Posterior vena cava (tissue), 2 donors: ENCODE measurements at regions not wholly inside any gene's neighbourhood (a gene's known extent, or its start where the extent isn't known, plus 50 kb on each side); places are given as distances from the start of the nearest gene placed in this dataset.

ENCODE experiments used
- DNase-seq: peaks from one replicate; pipeline ENCODE4 v3.0.0-alpha.2; 2020; ENCODE audit warnings: low spot score
- intact Hi-C, 2 donors: fragments of 100-400 bp; cut with DNase I; formaldehyde crosslinking; loops; one replicate each; pipeline versions ENCODE4 v1.14.1 to v1.14.2; 2022 to 2023
- donor health status: DM: yes; HTN: yes; CAD: no.
- donor health status: DM: yes; HTN: yes; CAD: no.

DNA sequence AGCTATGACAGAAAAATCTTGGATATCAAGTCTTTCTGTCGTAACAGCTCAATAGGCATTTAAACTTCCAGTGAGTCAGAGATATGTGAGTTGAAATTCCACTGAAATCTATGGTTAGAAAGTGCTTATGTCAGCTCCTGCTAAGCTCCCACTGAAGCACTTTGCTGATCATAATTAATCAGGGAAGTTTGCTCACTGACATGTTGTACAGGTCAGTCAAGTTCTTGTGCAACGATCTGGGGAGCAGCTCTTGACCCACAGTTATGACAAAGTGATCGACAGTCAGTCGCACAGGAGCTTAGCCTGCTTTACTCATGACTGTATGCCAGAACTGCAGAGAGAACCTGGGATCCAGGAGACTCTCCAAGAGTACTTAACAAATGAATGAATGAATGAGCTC lies 453.5 kb downstream of the SOX2 start:
- no peak for DNase-seq

DNA sequence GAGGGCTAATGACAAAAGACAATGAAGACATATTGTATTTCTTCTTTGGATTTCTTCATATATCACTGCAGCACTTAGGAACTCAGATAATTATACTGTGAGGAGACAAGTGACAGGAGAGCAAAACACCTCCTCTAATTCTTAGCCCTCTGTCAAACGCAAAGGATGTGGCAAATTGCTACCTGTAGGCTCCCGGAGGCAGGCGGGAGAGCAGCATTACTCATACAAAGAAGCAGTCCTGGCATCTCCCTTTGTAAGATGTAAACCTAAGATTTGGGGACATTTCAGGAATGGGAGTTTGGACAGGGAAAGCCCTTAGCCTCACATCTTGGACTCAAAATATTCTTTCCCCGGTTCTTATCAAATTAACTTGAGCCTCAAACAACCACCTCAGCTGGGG lies 460.8 kb downstream of the SOX2 start:
- DNase-seq: no peak
- intact Hi-C loops: no loop called here

More for the DNA sequence above, 453.5 kb downstream of the SOX2 start:
- intact Hi-C loops: no loop called here

DNA sequence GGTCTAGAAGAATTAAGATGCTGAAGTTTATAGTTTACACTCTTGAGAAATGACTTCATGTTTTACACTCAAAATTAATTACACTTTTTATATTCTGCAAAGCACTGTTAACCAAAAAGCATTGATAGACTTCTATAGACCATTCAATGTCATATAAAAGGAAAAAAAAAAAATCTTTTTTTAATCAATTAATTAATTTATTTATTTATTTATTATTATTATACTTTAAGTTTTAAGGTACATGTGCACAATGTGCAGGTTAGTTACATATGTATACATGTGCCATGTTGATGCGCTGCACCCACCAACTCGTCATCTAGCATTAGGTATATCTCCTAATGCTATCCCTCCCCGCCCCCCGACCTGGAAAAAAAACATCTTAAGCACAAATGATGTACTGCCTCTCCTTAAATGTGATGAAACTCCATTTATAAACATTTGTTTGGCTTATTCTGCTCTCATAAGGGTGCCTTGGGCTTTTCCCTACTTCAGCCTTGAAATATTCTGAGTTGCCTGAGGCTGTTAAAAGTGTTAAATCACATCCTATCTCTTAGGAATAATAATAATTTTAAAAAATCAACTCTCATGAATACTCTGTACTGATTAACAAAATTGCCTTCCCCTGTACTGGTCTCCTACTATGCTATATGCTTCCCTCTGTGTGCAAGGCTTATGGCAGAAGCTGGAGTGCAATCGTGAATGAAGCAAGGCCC lies 466.9 kb downstream of the SOX2 start:
- DNase-seq: no peak
- intact Hi-C loops: loop anchor here in 1 of 2 donors (5.0 kb wide), 1 partner anchor 264 kb away; no protein-coding TSS in a partner anchor

DNA sequence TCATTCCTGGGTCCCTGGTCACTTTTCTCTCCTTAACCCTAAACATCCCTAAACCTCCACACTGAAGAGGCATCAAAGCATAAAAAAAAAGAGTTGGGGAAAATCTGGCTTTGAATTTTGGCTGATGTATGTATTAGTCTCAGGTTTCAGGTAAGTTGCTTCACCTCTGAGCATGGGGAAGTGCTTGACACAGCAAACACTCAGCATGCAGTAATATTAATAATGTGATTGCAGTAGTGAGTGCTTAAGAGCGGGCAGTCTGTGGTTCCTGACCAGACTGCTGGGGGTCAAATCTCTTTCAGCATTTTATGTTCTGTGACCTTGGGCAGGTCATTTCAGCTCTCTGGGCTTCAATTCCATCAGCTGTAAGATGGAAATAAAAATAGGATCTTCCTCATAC lies 467.9 kb downstream of the SOX2 start:
- DNase-seq: no peak
- intact Hi-C loops: loop anchor here in 1 of 2 donors (5.0 kb wide), 1 partner anchor 263 kb away; no protein-coding TSS in a partner anchor

GRCh38 chr3:182180654-182181385 lies 469.1 kb downstream of the SOX2 start:
- intact Hi-C loops: no loop called here
- no peak for DNase-seq

GRCh38 chr3:182182531-182182968 lies 470.8 kb downstream of the SOX2 start:
- no peak for DNase-seq
- intact Hi-C loops: no loop called here

DNA sequence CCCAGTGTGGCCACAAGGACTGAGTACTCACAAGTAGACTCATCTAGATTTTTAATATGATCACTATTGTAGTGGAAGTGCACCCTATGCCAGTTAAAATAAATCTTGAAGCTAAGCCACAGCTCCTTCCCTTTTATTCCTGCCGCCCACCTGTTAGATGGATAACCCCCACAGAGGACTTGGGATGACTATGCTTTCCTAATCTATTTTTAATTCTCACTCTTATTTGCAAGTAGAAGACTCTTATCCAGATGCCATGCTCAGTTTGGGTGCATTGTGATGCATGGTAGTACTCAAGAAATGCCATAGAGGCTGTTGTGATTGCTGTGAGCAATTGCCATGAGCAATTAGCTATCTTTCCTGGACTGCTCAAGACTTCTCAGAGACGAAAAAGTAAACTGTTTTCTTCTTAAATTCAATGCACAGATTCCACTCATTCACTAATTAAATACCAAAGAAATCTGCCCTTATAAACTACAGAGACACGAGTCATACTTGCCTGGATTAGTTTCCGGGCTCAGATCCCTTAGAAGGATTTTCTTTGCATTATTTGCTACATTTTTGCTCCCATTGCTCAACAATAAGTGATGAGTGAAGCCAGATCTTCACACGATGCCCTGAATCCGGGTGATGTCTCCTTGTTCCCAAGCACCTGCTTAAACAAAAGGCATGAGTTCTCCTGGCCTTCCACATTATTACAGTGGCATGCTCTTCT lies 472.1 kb downstream of the SOX2 start:
- intact Hi-C loops: no loop called here
- DNase-seq: no peak

GRCh38 chr3:182185313-182185712 lies 473.6 kb downstream of the SOX2 start:
- intact Hi-C loops: no loop called here

GRCh38 chr3:182190056-182190455 lies 478.3 kb downstream of the SOX2 start:
- DNase-seq: no peak
- intact Hi-C loops: no loop called here

More at GRCh38 chr3:182185313-182185712, 473.6 kb downstream of the SOX2 start:
- no peak for DNase-seq

DNA sequence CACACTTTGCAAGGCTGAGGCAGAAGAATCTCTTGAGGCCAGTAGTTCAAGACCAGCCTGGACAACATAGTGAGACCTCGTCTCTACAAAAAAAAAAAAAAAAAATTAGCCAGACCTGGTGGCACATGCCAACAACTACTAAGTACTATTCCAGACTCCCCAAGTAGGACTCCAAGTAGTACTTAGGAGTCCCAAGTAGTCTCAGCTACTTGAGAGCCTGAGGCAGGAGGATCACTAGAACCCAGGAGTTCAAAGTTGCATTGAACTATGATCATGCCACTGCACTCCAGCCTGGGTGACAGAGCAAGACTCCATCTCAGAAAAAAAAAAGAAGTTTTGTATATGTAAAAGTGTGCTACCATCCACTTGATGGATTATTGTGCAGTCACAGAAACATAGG lies 486.6 kb downstream of the SOX2 start:
- intact Hi-C loops: no loop called here

DNA sequence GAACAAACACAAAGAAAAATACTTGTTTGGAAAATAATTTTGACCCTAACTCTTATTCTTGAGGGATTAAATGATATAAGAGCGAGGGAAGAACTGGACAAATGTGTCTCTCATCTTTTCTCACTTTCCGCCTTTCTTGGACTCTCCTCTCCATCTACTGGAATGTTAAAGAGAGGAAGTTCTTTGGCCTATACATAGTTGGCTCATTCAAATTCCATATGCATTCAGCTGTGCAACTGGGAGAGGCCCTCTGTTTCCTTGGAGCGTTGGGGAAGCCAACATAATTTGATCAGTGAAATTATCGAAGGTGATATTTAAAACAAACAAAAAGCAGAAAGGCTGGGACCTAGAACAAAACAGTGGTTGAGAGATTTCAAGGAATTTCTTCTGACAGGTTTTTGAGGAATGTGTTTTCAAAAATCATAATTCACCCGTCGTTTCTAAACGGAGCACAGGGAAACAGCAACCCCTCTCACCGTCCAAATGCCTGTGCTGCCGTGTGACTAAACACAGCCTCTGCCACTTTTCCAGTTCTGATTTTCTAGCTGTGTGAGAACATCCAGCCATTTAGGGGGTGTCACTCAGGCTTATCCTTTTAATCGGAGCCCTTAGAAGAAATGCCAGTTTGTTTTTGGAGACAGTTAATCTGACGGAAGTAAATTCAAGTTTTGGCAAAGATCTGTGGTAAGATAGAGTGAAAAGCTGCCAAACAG lies 489.9 kb downstream of the SOX2 start:
- DNase-seq: no peak
- intact Hi-C loops: no loop called here

More for the DNA sequence above, 486.6 kb downstream of the SOX2 start:
- no peak for DNase-seq

GRCh38 chr3:182212479-182213076 lies 500.9 kb downstream of the SOX2 start:
- DNase-seq: no peak
- intact Hi-C loops: no loop called here

- no peak for DNase-seq
- intact Hi-C loops: no loop called here
Measured at GRCh38 chr3:182214416-182214815, 502.7 kb downstream of the SOX2 start.

DNA sequence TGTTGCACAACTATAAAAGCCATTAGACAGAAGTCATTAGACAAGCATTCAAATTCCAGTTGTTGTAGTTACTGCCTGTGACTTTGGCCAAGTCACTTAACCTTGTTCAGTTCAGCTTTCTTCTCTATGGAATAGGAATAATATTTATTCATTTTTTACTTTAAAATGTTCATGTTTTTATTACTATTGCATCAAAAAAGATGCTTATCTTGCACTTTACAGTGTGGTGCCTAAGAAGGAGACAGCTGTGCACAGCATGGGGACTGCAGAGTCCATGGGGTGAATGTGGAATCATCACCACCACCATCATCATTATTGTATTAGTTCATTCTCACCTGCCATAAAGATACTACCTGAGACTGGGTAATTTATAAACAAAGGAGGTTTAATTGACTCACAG lies 504.2 kb downstream of the SOX2 start:
- intact Hi-C loops: no loop called here
- no peak for DNase-seq

- DNase-seq: no peak
- intact Hi-C loops: no loop called here
Measured at GRCh38 chr3:182216311-182216970, 504.7 kb downstream of the SOX2 start.

DNA sequence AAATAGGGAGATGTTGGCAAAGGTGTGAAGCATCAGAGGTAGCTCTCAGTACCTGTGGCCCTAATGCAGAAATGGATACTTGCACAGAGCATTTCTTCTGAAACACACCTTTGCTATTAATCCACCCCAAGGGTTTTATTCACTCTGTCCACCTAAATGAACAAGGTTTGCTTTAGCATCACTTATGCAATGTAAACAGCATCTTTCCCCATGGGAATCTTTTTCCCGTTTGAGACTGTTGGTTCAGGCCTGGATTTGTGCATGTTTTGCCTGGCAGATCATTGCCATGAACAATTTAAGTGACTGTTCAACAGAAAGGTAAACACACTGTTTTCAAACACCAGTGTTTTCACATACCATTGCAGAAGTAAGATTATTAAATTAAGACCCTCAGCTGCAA lies 508.3 kb downstream of the SOX2 start:
- intact Hi-C loops: no loop called here
- no peak for DNase-seq

- DNase-seq: no peak
- intact Hi-C loops: no loop called here
Measured at GRCh38 chr3:182220471-182220870, 508.7 kb downstream of the SOX2 start.

- no peak for DNase-seq
- intact Hi-C loops: no loop called here
Measured at GRCh38 chr3:182226995-182227394, 515.3 kb downstream of the SOX2 start.

DNA sequence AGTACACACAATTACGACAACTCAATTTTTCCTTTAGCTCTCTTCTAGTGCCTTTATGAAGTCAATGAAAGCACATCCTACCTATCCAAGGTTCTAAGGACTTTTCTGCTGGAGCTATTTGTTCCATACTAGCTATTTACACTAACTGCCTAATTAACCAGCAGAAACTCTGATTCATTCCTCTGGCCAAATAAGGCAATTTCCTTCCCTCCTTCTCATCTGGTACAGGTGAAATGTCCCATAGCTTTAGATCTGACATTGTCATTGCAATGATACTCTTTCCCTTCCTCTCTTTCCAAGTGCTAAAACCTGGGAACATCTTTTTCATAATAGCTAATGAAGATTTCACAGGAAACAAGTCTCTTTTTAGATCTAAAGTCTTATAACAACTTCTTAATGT lies 521.7 kb downstream of the SOX2 start:
- no peak for DNase-seq
- intact Hi-C loops: no loop called here
